Keratinocyte (primary cell): ENCODE measurements at regions not wholly inside any gene's neighbourhood (a gene's known extent, or its start where the extent isn't known, plus 50 kb on each side); places are given as distances from the start of the nearest gene placed in this dataset.
"Not testable (repeated sequence)": the region's sequence is repeated elsewhere in the genome, so short reads cannot be mapped to it uniquely, and the experiment has no call there.

ENCODE experiments used
- DNase-seq: peaks from one replicate; pipeline ENCODE4 v3.0.0-alpha.2; 2011; ENCODE audit warnings: low read depth, missing footprints, low spot score
- FAIRE-seq: peaks from 2 replicates; lab custom pipeline; 2011; peaks lifted over from hg19 to GRCh38; lab: Jason Lieb, UNC
- H2AFZ ChIP-seq: 2 replicates; pipeline ENCODE4 v1.6.0; 2012; ENCODE audit warnings: low read length, control low read depth, inconsistent platforms; ENCODE audit not compliant: control insufficient read depth
- H3K27ac ChIP-seq: 2 replicates; pipeline ENCODE4 v1.5.1; 2011; ENCODE audit warnings: low read length; ENCODE audit not compliant: control insufficient read depth, insufficient read depth
- H3K27me3 ChIP-seq: 3 replicates; pipeline ENCODE4 v1.6.0; 2011; ENCODE audit warnings: low read length; ENCODE audit not compliant: control insufficient read depth, insufficient read depth; ENCODE audit errors: extremely low read depth
- H3K36me3 ChIP-seq, 2 experiments: 2 replicates in 1 of 2; 3 replicates in 1 of 2; pipeline ENCODE4 v1.5.1; 2011; ENCODE audit warnings: low read length in 2 of 2, mild to moderate bottlenecking in 1 of 2; ENCODE audit not compliant: control insufficient read depth in 2 of 2, insufficient read depth in 2 of 2; ENCODE audit errors: extremely low read depth in 1 of 2
- H3K4me1 ChIP-seq: 3 replicates; pipeline ENCODE4 v1.5.1; 2011; ENCODE audit warnings: low read length; ENCODE audit not compliant: control insufficient read depth, insufficient read depth; ENCODE audit errors: extremely low read depth
- H3K4me2 ChIP-seq: 3 replicates; pipeline ENCODE4 v1.6.0; 2011; ENCODE audit warnings: low read depth, low read length; ENCODE audit not compliant: control insufficient read depth, insufficient read depth; ENCODE audit errors: extremely low read depth
- H3K4me3 ChIP-seq, 3 experiments: fragments of 200-600 bp in 1 of 3; sonication (generic) in 1 of 3; 2 replicates in 2 of 3; 3 replicates in 1 of 3; pipeline ENCODE4 v1.5.1; 2011 to 2016; ENCODE audit warnings: low read length in 3 of 3, mild to moderate bottlenecking in 3 of 3, control low read depth in 2 of 3, inconsistent platforms in 1 of 3, low read depth in 1 of 3, mixed read lengths in 1 of 3, mixed run types in 1 of 3, moderate library complexity in 1 of 3; ENCODE audit not compliant: control insufficient read depth in 2 of 3, insufficient read depth in 2 of 3; ENCODE audit errors: extremely low read depth in 1 of 3
- H3K79me2 ChIP-seq: 2 replicates; pipeline ENCODE4 v1.6.0; 2012; ENCODE audit warnings: low read length; ENCODE audit not compliant: control insufficient read depth, insufficient read depth
- H3K9ac ChIP-seq: 3 replicates; pipeline ENCODE4 v1.6.0; 2011; ENCODE audit warnings: low read length; ENCODE audit not compliant: control insufficient read depth, insufficient read depth; ENCODE audit errors: extremely low read depth
- H3K9me1 ChIP-seq: 3 replicates; pipeline ENCODE4 v1.6.0; 2011; ENCODE audit warnings: low read length; ENCODE audit not compliant: control insufficient read depth, insufficient read depth; ENCODE audit errors: extremely low read depth
- H3K9me3 ChIP-seq: 2 replicates; pipeline ENCODE4 v1.5.1; 2012; ENCODE audit warnings: low read depth, low read length; ENCODE audit not compliant: control insufficient read depth
- H4K20me1 ChIP-seq: 3 replicates; pipeline ENCODE4 v1.6.0; 2011; ENCODE audit warnings: low read length; ENCODE audit not compliant: control insufficient read depth, insufficient read depth; ENCODE audit errors: extremely low read depth
- EZH2 ChIP-seq: IDR thresholded peaks from one replicate; pipeline ENCODE4 v1.6.1; 2012; ENCODE audit warnings: inconsistent platforms, mild to moderate bottlenecking, low read length, moderate library complexity
- dilution Hi-C: fragments of 300-500 bp; cut with MboI; formaldehyde crosslinking; loops from one replicate; pipeline ENCODE4 v1.7.0; 2020; ENCODE audit warnings: low sequenced_read_pairs; ENCODE audit not compliant: extremely low pct_ligation_motif_present
- TF ChIP-seq, protein P1 (sequence below), 3 experiments: IDR thresholded peaks in 1 of 3; conservative IDR thresholded peaks in 1 of 3; optimal IDR thresholded peaks in 1 of 3; 2 replicates in 2 of 3; 3 replicates in 1 of 3; pipeline versions ENCODE3 to v1.5.1; 2011; ENCODE audit warnings: low read length in 3 of 3, mild to moderate bottlenecking in 3 of 3, moderate library complexity in 2 of 3, control low read depth in 1 of 3, inconsistent platforms in 1 of 3; ENCODE audit not compliant: insufficient read depth in 2 of 3; ENCODE audit errors: extremely low read depth in 1 of 3

DNA sequence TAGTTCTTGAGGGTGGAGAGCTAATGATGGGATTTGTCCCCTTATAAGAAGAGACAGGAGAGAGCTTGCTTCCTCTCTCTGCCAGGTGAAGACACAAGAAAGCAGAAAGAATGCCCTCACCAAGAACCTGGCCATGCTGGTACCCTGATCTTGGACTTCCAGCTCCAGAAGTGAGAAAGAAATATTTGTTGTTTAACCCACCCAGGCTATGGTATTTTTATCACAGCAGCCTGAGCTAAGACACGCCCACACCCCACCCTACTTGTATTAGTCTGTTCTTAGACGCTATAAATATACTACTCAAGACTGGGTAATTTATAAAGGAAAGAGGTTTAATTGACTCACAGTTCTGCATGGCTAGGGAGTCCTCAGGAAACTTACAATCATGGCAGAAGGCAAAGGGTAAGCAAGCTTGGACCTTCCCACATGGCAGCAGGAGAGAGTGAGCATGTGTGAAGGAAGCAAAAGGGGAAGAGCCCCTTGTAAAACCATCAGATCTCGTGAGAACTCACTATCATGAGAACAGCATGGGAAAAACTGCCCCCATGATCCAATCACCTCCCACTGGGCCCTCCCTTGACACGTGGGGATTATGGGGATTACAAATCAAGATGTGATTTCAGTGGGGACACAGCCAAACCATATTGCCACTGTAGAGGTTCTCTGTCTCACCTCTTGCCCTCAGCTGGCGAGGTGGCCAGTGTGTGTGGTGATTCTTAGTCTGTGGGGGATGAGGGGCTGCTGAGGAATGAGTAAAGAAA lies 57.4 kb upstream of the RCBTB2 start:
- no peaks in the 10 kb centered on the region for H3K36me3 ChIP-seq
- no peaks in the 10 kb centered on the region for H3K79me2 ChIP-seq
- no peaks in the 10 kb centered on the region for H3K27me3 ChIP-seq
- H3K9me3 ChIP-seq, result no peaks in the 10 kb centered on the region
- no peak for DNase-seq
- H3K4me3 ChIP-seq, result no peak overlapping the region
- no peak overlapping the region for H2AFZ ChIP-seq
- H3K4me2 ChIP-seq, result no peak overlapping the region
- FAIRE-seq, result no peak
- dilution Hi-C loops, result loop anchor here (10.0 kb wide), 1 partner anchor 164 kb away; no protein-coding TSS in a partner anchor
- no peak overlapping the region for H3K27ac ChIP-seq
- no peak overlapping the region for H3K9ac ChIP-seq
- H3K4me1 ChIP-seq, result no peaks in the 10 kb centered on the region
- no peaks in the 10 kb centered on the region for H3K9me1 ChIP-seq
- H4K20me1 ChIP-seq, result no peaks in the 10 kb centered on the region
- TF ChIP-seq, protein P1, sequence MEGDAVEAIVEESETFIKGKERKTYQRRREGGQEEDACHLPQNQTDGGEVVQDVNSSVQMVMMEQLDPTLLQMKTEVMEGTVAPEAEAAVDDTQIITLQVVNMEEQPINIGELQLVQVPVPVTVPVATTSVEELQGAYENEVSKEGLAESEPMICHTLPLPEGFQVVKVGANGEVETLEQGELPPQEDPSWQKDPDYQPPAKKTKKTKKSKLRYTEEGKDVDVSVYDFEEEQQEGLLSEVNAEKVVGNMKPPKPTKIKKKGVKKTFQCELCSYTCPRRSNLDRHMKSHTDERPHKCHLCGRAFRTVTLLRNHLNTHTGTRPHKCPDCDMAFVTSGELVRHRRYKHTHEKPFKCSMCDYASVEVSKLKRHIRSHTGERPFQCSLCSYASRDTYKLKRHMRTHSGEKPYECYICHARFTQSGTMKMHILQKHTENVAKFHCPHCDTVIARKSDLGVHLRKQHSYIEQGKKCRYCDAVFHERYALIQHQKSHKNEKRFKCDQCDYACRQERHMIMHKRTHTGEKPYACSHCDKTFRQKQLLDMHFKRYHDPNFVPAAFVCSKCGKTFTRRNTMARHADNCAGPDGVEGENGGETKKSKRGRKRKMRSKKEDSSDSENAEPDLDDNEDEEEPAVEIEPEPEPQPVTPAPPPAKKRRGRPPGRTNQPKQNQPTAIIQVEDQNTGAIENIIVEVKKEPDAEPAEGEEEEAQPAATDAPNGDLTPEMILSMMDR (optimal IDR thresholded peaks at IDR 0.05 in 1 of 3, IDR thresholded peaks at IDR 0.05 in 1 of 3, conservative IDR thresholded peaks at IDR 0.05 in 1 of 3; ENCODE audit: extremely low read depth in 1 of 3, insufficient read depth in 2 of 3, low read length in 3 of 3), result no peak
- TF ChIP-seq EZH2, result no peak

- not testable (repeated sequence) for H3K4me1 ChIP-seq, FAIRE-seq, H3K79me2 ChIP-seq, H3K9me1 ChIP-seq, H3K27me3 ChIP-seq, H3K36me3 ChIP-seq, H3K9ac ChIP-seq, H3K27ac ChIP-seq, DNase-seq, H3K4me2 ChIP-seq, H4K20me1 ChIP-seq, H2AFZ ChIP-seq, H3K9me3 ChIP-seq, H3K4me3 ChIP-seq
- dilution Hi-C loops, result loop anchor here (10.0 kb wide), 1 partner anchor 164 kb away; no protein-coding TSS in a partner anchor
Measured at GRCh38 chr13:48591124-48591872, 58.4 kb upstream of the RCBTB2 start.
